ENCODE measurements at regions not wholly inside any gene's neighbourhood (a gene's known extent, or its start where the extent isn't known, plus 50 kb on each side); places are given as distances from the start of the nearest gene placed in this dataset.

DNA sequence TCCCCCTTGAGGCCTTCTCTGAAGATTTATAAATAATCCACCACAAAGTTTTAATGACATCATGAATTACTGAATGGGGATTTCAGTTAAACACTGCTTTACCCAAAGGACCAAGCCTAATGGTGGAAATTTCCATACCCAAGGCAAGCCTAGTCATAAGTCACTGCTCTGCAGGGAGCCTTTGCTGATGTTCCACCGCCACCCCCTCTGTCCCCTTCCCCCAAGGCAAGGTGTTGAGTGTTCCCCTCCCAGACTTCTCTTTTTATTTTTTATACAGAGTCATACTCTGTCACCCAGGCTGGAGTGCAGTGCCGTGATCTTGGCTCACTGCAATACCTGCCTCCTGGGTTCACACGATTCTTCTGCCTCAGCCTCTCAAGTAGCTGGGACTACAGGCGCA is 76.4 kb upstream of the FUNDC1 start:
- Histone ChIP-seq H3K27ac (ENCODE audit: low read depth, low read length) (no peak overlapping the region), H2BK5ac (ENCODE audit: low read depth, low read length) (no peak overlapping the region), H4K20me1 (replicated peaks in 1 of 2; ENCODE audit: control insufficient read depth in 1 of 2, insufficient read depth in 2 of 2, low read length in 2 of 2) (no peaks in the 10 kb centered on the region), H3K9ac (replicated peaks in 1 of 4; ENCODE audit: extremely low read depth in 1 of 4, low read depth in 3 of 4, low read length in 3 of 4) (no peak overlapping the region), H3K18ac (ENCODE audit: extremely low read depth, low read length) (no peak overlapping the region), H2AK5ac (ENCODE audit: low read depth, low read length) (no peak overlapping the region), H3K4me1 (replicated peaks in 1 of 4; ENCODE audit: control insufficient read depth in 3 of 4, insufficient read depth in 4 of 4, low read length in 3 of 4) (no peaks in the 10 kb centered on the region), H3K79me1 (ENCODE audit: low read depth, low read length) (no peaks in the 10 kb centered on the region), H3K4me2 (ENCODE audit: insufficient read depth in 1 of 2, low read depth in 2 of 2, low read length in 2 of 2) (no peak overlapping the region), H2AFZ (ENCODE audit: low read length) (no peak overlapping the region), H2BK20ac (ENCODE audit: low read length) (no peak overlapping the region), H3K14ac (ENCODE audit: insufficient read length) (no peak overlapping the region), H3K4ac (replicated peaks; ENCODE audit: insufficient read length, low read depth, low read length) (no peak overlapping the region), H4K91ac (replicated peaks; ENCODE audit: insufficient read length, low read length) (no peak overlapping the region), H3K4me3 (ENCODE audit: extremely low read depth in 1 of 4, insufficient read depth in 2 of 4, low read depth in 3 of 4, low read length in 4 of 4) (no peak overlapping the region), H3K79me2 (ENCODE audit: control insufficient read depth in 1 of 2, insufficient read depth in 2 of 2, low read length in 2 of 2) (no peaks in the 10 kb centered on the region), H3K9me3 (ENCODE audit: insufficient read depth in 2 of 2, low read depth in 1 of 2, low read length in 1 of 2) (no peaks in the 10 kb centered on the region), H3K23me2 (ENCODE audit: low read depth, low read length) (no peaks in the 10 kb centered on the region), H2BK120ac (replicated peaks; ENCODE audit: low read depth, low read length) (no peak overlapping the region), H3K27me3 (replicated peaks in 1 of 4; ENCODE audit: control insufficient read depth in 3 of 4, extremely low read depth in 1 of 4, insufficient read depth in 3 of 4, low read length in 3 of 4) (no peaks in the 10 kb centered on the region), H4K8ac (ENCODE audit: extremely low read depth, insufficient read depth, low read length) (no peak overlapping the region), H3K23ac (ENCODE audit: insufficient read length) (no peak overlapping the region), H2BK15ac (ENCODE audit: low read length) (no peak overlapping the region), H2BK12ac (ENCODE audit: low read depth, low read length) (no peak overlapping the region), H4K5ac (ENCODE audit: insufficient read length, low read depth, low read length) (no peak overlapping the region), H3K56ac (replicated peaks; ENCODE audit: insufficient read length, low read depth, low read length) (no peak overlapping the region), H3K36me3 (ENCODE audit: control insufficient read depth in 2 of 4, insufficient read depth in 4 of 4, low read length in 3 of 4) (no peaks in the 10 kb centered on the region)
- POLR2A ChIA-PET (ENCODE audit: partially characterized antibody): no interaction called here
- DNase-seq (ENCODE audit: low read depth in 1 of 2, low spot score in 2 of 2) (no peak), FAIRE-seq (no peak)
- no CpG with 5 or more reads among the region's 4 CpGs for WGBS, 2 experiments (ENCODE audit: extremely low coverage in 1 of 2, insufficient coverage in 1 of 2, insufficient read length in 1 of 2, insufficient replicate concordance in 2 of 2, low coverage in 1 of 2, low lambda C conversion rate in 2 of 2, missing lambda C conversion rate in 1 of 2)
- CTCF ChIA-PET (ENCODE audit: partially characterized antibody): no interaction called here
- TF ChIP-seq CTBP2 (IDR thresholded peaks at IDR 0.05; ENCODE audit: borderline replicate concordance, insufficient read depth, insufficient read length, low read length) (no peak), SRF (IDR thresholded peaks at IDR 0.05; ENCODE audit: low read depth, low read length) (no peak)
